Breast epithelium (tissue), 3 donors: ENCODE measurements at regions not wholly inside any gene's neighbourhood (a gene's known extent, or its start where the extent isn't known, plus 50 kb on each side); places are given as distances from the start of the nearest gene placed in this dataset.

Experiments used
- CTCF ChIP-seq, 3 donors: fragments of 450-650 bp; IDR thresholded peaks; one replicate each; pipeline ENCODE4 v1.5.1; 2016 to 2017; ENCODE audit warnings: antibody characterized with exemption in 3 of 3, mild to moderate bottlenecking in 3 of 3, moderate library complexity in 3 of 3
- POLR2A ChIP-seq: fragments of 450-650 bp; IDR thresholded peaks from one replicate; pipeline ENCODE4 v1.6.1; 2016; ENCODE audit warnings: antibody characterized with exemption, mild to moderate bottlenecking, moderate library complexity
- POLR2AphosphoS5 ChIP-seq, 3 donors: sonication (generic); formaldehyde crosslinking; IDR thresholded peaks; one replicate each; pipeline ENCODE4 v1.6.1; 2017; ENCODE audit warnings: antibody characterized with exemption in 3 of 3

- TF ChIP-seq CTCF (IDR thresholded peaks at IDR 0.05) = no peak
- TF ChIP-seq POLR2A = no peak
- no peak for TF ChIP-seq POLR2AphosphoS5 (IDR thresholded peaks at IDR 0.05)
These were observed 87.2 kb downstream of the RHOB start for GRCh38 chr2:20533993-20534622.
